ENCODE measurements at regions not wholly inside any gene's neighbourhood (a gene's known extent, or its start where the extent isn't known, plus 50 kb on each side); places are given as distances from the start of the nearest gene placed in this dataset.

DNA sequence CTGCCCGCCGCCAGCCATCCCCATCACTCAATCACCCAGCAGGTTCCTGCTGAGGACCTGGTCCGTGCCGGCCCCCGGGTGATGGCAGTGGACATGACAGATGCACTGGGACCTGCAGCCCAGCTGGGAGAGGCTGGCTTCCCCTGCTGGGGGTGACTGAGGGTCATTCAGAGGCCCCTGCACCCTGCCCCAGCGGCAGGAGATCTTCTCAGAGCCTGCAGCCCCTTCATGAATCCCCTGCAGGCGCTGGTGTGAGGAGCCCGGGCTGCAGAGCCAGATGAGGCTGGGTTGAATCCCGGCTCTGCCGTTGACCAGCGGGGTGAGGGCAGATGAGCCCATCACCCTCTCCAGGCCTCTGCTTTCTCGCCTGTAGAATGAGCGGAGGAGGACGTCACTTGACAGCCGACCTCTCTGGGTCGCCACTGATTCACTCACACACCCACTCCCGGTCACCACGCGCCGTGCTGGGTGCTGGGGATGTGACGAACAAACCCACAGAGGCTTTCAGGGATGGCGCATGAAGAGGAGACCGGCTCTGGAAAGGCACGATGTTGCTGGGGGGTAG lies 95.2 kb upstream of the CIBAR2 start (continued):
- TF ChIP-seq NR2C2 (CRISPR knock-in tag; IDR thresholded peaks at IDR 0.05; ENCODE audit: borderline replicate concordance) = no peak
- no peak for TF ChIP-seq ZNF619 (CRISPR knock-in tag; IDR thresholded peaks at IDR 0.05)
- TF ChIP-seq ZNF234 (CRISPR knock-in tag; conservative IDR thresholded peaks at IDR 0.05) = no peak
- TF ChIP-seq TAF1 (CRISPR knock-in tag; IDR thresholded peaks at IDR 0.05) = peak; percentile 38; the same call in 1 of the 2 replicates
- TF ChIP-seq ZNF883 (CRISPR knock-in tag; IDR thresholded peaks at IDR 0.05; ENCODE audit: not compliant biosample characterization) = peak; percentile 20
- 0 out of 2 replicates have a peak, but pooled peaks have one; percentile 21 for TF ChIP-seq ZNF839 (CRISPR knock-in tag; IDR thresholded peaks at IDR 0.05; ENCODE audit: borderline replicate concordance)
- TF ChIP-seq GFI1 (CRISPR knock-in tag; IDR thresholded peaks at IDR 0.05; ENCODE audit: borderline replicate concordance) = no peak
- TF ChIP-seq, protein P1, sequence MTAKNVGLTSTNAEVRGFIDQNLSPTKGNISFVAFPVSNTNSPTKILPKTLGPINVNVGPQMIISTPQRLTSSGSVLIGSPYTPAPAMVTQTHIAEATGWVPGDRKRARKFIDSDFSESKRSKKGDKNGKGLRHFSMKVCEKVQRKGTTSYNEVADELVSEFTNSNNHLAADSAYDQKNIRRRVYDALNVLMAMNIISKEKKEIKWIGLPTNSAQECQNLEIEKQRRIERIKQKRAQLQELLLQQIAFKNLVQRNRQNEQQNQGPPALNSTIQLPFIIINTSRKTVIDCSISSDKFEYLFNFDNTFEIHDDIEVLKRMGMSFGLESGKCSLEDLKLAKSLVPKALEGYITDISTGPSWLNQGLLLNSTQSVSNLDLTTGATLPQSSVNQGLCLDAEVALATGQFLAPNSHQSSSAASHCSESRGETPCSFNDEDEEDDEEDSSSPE (CRISPR knock-in tag; IDR thresholded peaks at IDR 0.05) = no peak
- no peak for TF ChIP-seq RAD21 (CRISPR knock-in tag; IDR thresholded peaks at IDR 0.05)
- TF ChIP-seq MLLT10 (CRISPR knock-in tag; IDR thresholded peaks at IDR 0.05) = no peak
- TF ChIP-seq, protein P2, sequence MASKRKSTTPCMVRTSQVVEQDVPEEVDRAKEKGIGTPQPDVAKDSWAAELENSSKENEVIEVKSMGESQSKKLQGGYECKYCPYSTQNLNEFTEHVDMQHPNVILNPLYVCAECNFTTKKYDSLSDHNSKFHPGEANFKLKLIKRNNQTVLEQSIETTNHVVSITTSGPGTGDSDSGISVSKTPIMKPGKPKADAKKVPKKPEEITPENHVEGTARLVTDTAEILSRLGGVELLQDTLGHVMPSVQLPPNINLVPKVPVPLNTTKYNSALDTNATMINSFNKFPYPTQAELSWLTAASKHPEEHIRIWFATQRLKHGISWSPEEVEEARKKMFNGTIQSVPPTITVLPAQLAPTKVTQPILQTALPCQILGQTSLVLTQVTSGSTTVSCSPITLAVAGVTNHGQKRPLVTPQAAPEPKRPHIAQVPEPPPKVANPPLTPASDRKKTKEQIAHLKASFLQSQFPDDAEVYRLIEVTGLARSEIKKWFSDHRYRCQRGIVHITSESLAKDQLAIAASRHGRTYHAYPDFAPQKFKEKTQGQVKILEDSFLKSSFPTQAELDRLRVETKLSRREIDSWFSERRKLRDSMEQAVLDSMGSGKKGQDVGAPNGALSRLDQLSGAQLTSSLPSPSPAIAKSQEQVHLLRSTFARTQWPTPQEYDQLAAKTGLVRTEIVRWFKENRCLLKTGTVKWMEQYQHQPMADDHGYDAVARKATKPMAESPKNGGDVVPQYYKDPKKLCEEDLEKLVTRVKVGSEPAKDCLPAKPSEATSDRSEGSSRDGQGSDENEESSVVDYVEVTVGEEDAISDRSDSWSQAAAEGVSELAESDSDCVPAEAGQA (IDR thresholded peaks at IDR 0.05; ENCODE audit: low read depth) = no peak
- TF ChIP-seq, protein P2 (CRISPR knock-in tag; IDR thresholded peaks at IDR 0.05; ENCODE audit: borderline replicate concordance) = no peak
- TF ChIP-seq CBFB (CRISPR knock-in tag; IDR thresholded peaks at IDR 0.05) = no peak
- no peak for TF ChIP-seq PBX2 (CRISPR knock-in tag; IDR thresholded peaks at IDR 0.05)
- TF ChIP-seq ZNF20 (CRISPR knock-in tag; IDR thresholded peaks at IDR 0.05) = no peak
- TF ChIP-seq ZNF678 (CRISPR knock-in tag; IDR thresholded peaks at IDR 0.05) = no peak
- no peak for TF ChIP-seq ZNF367 (CRISPR knock-in tag; IDR thresholded peaks at IDR 0.05; ENCODE audit: borderline replicate concordance)
- no peak for TF ChIP-seq THAP11 (CRISPR knock-in tag; IDR thresholded peaks at IDR 0.05)
- TF ChIP-seq NR2F1 (CRISPR knock-in tag; IDR thresholded peaks at IDR 0.05) = no peak
- no peak for TF ChIP-seq ZNF713 (CRISPR knock-in tag; IDR thresholded peaks at IDR 0.05)
- TF ChIP-seq HNF4G (IDR thresholded peaks at IDR 0.05; ENCODE audit: borderline replicate concordance, low read depth, low read length) = no peak
- 0 out of 2 replicates have a peak, but pooled peaks have one; percentile 15 for TF ChIP-seq HNF4G (CRISPR knock-in tag; IDR thresholded peaks at IDR 0.05; ENCODE audit: borderline replicate concordance, low read depth)
- 0 out of 2 replicates have a peak, but pooled peaks have one; percentile 29 for TF ChIP-seq RXRA (CRISPR knock-in tag; IDR thresholded peaks at IDR 0.05)
- no peak for TF ChIP-seq TOPORS (CRISPR knock-in tag; IDR thresholded peaks at IDR 0.05)
